Stimulated activated naive B cell treated with anti-CD40 and anti-IgM and Interleukin-4, amounts not matched to agents 10 μg/mL and 1 μg/mL and 100 μg/mL, for 72 hours (primary cell): ENCODE measurements at regions not wholly inside any gene's neighbourhood (a gene's known extent, or its start where the extent isn't known, plus 50 kb on each side); places are given as distances from the start of the nearest gene placed in this dataset.
"Not testable (repeated sequence)": the region's sequence is repeated elsewhere in the genome, so short reads cannot be mapped to it uniquely, and the experiment has no call there.

ENCODE experiments used
- ATAC-seq, 2 donors: fragments of 150-1000 bp; cut with Tn5 transposase; replicated peaks; 2 replicates each; pipeline ENCODE4 v1.10.0; 2021; ENCODE audit warnings: moderate library complexity in 1 of 2
- DNase-seq: peaks from one replicate; pipeline ENCODE4 v3.0.0; 2021
- H3K27ac Mint-ChIP-seq: one replicate; pipeline ENCODE4 v1.8.0; 2022; ENCODE audit warnings: mild to moderate bottlenecking, mixed read lengths
- H3K27me3 Mint-ChIP-seq, 2 donors: one replicate each; pipeline ENCODE4 v1.8.0; 2022; ENCODE audit warnings: mixed read lengths in 2 of 2
- H3K36me3 Mint-ChIP-seq, 2 donors: one replicate each; pipeline ENCODE4 v1.8.0; 2022; ENCODE audit warnings: mixed read lengths in 2 of 2, mild to moderate bottlenecking in 1 of 2
- H3K4me1 Mint-ChIP-seq, 2 donors: one replicate each; pipeline ENCODE4 v1.8.0; 2022; ENCODE audit warnings: mixed read lengths in 2 of 2, mild to moderate bottlenecking in 1 of 2
- H3K4me3 Mint-ChIP-seq, 2 donors: one replicate each; pipeline ENCODE4 v1.8.0; 2022; ENCODE audit warnings: mild to moderate bottlenecking in 2 of 2, mixed read lengths in 2 of 2, moderate library complexity in 1 of 2
- H3K9me3 Mint-ChIP-seq, 2 donors: one replicate each; pipeline ENCODE4 v1.8.0; 2022; ENCODE audit warnings: mixed read lengths in 2 of 2, mild to moderate bottlenecking in 1 of 2

DNA sequence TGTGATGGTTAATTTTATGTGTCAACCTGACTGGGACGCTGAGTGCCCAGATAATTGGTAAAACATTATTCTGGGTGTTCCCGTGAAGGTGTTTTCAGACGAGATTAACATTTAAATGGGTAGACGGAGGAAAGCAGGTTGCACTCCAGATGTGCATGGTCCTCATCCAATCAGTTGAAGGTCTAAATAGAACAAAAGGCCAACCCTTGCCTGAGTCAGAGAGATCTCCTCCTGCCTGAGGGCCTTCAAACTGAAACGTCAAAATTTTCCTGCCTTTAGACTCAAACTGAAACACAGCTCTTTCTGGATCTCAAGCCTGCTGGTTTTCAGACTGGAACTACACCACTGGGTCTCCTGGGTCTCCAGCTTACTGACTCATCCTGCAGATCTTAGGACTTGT, 73.5 kb downstream of the NPIPA8 start:
- not testable (repeated sequence) for H3K9me3 Mint-ChIP-seq, H3K4me3 Mint-ChIP-seq, H3K36me3 Mint-ChIP-seq, ATAC-seq, H3K27ac Mint-ChIP-seq, H3K27me3 Mint-ChIP-seq, H3K4me1 Mint-ChIP-seq, DNase-seq

DNA sequence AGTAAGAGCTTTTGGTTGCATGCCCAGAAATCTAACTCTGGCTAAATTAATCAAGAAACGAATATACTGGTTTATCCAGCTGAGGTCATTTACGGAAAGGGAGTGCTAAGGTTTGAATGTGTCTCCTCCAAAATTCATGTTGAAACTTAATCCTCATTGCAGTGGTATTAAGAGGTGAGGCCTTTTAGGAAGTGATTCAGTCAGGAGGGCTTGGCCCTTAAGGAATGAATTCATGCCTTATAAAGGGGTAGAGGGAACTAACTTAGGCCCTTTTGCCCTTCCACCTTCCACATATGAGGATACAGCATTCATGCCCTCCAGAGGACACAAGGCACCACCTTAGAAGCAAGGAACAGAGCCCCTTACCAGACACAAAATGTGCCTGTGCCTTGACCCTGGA, 74.7 kb downstream of the NPIPA8 start:
- not testable (repeated sequence) for DNase-seq, H3K4me3 Mint-ChIP-seq, ATAC-seq, H3K9me3 Mint-ChIP-seq, H3K27me3 Mint-ChIP-seq, H3K4me1 Mint-ChIP-seq, H3K36me3 Mint-ChIP-seq, H3K27ac Mint-ChIP-seq

DNA sequence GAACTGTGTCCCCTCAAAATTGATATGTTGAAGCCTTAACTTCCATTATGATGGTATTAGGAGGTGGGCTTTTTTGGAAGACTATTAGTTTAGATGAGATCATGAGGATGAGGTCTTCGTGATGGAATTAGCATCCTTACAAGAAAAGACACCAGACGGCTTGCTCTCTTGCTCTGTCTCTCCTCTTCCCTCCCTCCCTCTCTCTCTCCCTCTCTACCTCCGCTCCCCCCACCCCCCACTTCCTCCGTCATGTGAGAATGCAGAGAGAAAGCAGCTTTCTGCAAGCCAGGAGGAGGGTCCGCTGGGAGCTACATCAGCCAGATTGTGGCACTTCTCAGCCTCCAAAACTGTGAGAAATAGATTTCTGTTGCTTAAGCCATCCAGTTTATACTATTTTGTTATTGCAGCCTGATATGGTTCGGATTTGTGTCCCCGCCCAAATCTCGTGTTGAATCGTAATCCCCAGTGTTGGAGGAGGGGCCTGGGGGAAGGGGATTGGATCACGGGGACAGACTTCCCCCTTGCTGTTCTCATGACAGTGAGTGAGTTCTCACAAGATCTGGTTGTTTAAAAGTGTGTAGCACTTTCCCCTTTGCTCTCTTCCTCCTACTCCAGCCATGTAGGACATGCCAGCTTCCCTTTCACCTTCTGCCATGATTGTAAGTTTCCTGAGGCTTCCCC, 76.9 kb downstream of the NPIPA8 start:
- not testable (repeated sequence) for H3K4me1 Mint-ChIP-seq, H3K27me3 Mint-ChIP-seq, DNase-seq, ATAC-seq, H3K4me3 Mint-ChIP-seq, H3K36me3 Mint-ChIP-seq, H3K27ac Mint-ChIP-seq, H3K9me3 Mint-ChIP-seq

DNA sequence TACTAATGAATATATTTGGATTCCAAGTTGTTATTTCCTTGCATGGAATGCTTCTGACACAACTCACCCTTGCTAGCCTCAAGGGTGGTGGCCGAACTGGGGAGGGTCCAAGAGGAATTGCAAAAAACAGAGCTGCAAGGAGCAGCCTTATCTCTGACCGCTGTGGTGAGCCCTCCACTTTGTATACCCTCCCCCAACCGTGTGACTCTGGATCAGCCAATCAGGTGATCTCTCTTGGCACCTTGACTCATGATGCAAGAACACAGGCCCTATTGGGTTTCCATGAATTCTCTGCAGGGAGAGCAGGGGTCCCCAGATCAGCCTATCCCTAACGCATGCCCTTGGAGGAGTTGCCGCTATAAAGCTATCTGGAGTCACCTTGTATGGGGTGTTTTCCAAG, 83.6 kb downstream of the NPIPA8 start:
- H3K27me3 Mint-ChIP-seq, H3K36me3 Mint-ChIP-seq, H3K4me1 Mint-ChIP-seq, ATAC-seq, DNase-seq, H3K27ac Mint-ChIP-seq, H3K9me3 Mint-ChIP-seq, H3K4me3 Mint-ChIP-seq: not testable (repeated sequence)

DNA sequence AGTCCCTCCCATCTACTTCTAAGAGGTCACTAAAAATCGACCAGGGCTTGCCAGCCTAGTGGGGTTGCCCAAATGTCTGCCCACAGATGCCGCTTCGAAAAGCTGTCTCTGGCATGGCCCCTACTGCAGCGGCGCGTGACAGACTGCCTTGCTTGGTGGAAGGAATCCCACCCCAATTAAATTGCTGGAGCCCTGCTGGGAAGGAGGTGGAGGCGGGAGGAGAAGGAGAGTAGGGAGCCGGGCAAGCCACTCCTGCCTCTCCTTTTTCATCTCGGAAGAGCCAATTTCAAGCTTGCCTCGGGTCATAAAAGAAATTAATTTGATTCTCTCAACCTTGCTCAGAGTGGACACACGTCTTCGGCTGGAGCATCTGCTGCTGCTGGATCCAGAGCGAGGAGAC, 106.0 kb downstream of the NPIPA8 start:
- H3K4me1 Mint-ChIP-seq, H3K27me3 Mint-ChIP-seq, ATAC-seq, H3K4me3 Mint-ChIP-seq, H3K27ac Mint-ChIP-seq, DNase-seq, H3K36me3 Mint-ChIP-seq, H3K9me3 Mint-ChIP-seq: not testable (repeated sequence)

DNA sequence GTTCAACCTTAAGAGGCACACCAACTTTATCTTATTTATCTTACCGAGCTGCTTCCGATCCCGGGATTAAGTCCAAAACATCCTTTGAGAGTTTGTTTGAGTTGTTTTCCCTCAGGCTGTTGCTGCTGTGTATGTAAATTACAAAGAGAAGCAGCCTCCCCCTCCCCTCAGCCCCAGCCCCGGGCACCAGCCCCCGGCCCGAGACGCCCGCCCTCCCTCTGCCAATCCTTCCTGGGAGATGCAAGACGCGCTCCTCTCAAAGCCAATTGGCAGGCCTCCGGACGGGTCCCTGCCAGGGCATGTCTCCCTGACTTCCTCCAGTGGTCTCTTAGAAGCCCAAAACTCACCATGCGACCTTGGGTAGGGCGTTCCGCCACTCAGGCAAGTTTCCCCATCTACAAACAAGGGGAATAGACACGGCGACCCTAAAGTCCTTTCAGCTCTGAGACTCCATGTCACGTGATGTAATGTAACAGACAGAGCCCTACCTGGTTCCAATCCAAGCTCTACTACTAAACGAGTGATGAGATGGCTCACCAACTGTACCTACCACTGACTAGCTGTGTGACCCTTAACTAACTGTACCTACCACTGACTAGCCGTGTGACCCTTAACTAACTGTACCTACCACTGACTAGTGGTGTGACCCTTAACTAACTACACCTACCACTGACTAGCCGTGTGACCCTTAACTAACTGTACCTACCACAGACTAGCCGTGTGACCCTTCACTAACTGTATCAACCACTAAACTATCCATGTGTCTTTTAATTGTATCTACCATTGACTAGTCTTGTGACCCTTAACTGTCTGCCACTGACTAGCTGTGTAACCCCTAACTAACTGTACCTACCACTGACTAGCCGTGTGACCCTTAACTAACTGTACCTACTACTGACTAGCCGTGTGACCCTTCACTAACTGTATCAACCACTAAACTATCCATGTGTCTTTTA, 114.2 kb downstream of the NPIPA8 start:
- not testable (repeated sequence) for DNase-seq, H3K4me1 Mint-ChIP-seq, H3K27me3 Mint-ChIP-seq, H3K9me3 Mint-ChIP-seq, H3K27ac Mint-ChIP-seq, H3K4me3 Mint-ChIP-seq, H3K36me3 Mint-ChIP-seq, ATAC-seq

DNA sequence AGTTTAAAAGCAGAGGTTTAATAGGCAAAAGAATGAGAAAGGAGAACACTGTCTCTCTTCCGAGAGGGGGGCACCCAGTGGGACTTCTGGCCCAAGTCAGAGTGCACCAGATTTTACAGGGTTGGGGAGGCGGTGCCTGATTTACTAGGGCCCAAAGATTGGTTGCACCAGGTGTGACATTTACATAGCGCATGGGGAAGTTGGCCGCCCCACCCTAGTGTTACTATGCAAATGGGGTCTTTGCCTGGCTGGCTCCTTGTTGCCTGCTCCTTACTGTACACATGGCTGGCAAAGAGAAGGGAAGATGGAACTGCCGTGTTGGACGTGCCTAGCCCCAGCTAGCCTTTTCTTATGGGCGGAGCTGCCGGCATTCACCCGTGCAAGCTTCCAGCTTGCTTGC, 118.8 kb downstream of the NPIPA8 start:
- not testable (repeated sequence) for H3K27me3 Mint-ChIP-seq, H3K4me1 Mint-ChIP-seq, H3K4me3 Mint-ChIP-seq

DNA sequence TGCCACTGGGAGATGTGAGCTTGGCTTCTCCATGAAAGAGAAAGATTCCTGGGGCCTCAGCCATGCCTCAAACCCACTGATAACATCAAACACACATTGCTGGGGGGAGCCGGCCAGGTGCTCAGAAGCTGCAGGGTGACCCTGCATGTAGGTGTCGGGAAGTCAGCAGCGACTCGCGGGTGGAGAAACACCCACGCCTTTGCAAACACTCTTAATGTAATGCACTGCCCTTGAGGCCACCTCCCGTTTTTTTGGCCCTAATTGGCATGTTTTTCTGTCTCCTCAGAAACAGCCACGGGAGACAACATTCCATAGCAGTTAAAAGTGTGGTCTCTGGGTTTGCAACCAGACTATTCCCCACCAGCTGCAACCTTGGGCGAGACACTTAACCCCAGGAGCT, 119.7 kb downstream of the NPIPA8 start:
- not testable (repeated sequence) for H3K36me3 Mint-ChIP-seq, H3K4me1 Mint-ChIP-seq, DNase-seq, H3K4me3 Mint-ChIP-seq, H3K27ac Mint-ChIP-seq, H3K27me3 Mint-ChIP-seq, ATAC-seq, H3K9me3 Mint-ChIP-seq

More for the DNA sequence above, 118.8 kb downstream of the NPIPA8 start:
- H3K9me3 Mint-ChIP-seq, H3K36me3 Mint-ChIP-seq, DNase-seq, H3K27ac Mint-ChIP-seq, ATAC-seq: not testable (repeated sequence)

DNA sequence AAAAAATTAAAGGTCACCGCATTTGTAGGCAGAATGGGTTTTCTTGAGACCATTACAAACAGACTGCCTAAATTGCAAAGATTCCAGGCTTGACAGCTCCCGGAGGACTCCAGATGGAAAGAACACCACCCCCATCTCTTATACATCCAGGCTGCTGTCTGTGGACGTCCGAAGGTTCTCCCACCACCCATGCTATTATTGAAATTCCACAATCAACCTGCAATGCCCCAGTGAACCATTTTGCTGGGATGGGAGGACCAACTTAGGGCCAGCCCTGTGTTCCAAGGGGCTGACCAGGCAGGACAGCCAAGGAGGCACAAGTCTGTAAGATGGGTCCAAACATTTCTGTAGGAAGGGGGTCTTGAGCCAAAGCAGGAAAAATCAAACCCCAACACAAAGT, 122.7 kb downstream of the NPIPA8 start:
- H3K27ac Mint-ChIP-seq, H3K27me3 Mint-ChIP-seq, ATAC-seq: not testable (repeated sequence)

DNA sequence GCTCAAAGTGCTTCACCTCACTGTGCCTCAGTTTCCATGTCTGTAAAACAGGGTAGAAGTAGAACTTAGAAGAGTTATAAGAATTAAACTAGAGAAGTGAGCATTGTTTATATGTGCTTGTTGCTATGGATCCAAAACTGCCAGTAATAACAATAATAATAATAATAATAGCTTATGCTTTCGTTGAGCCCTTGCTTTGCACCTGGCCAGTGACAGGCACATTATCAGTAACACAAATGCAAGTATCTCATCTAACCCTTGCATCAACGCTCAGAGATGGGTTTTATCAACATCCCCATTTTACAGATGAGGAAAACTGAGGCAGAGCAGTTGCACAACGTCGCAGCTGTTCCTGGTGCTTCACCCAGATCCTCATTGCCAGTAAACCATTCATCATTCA, 125.0 kb downstream of the NPIPA8 start:
- DNase-seq, H3K4me3 Mint-ChIP-seq, ATAC-seq, H3K9me3 Mint-ChIP-seq, H3K27me3 Mint-ChIP-seq, H3K27ac Mint-ChIP-seq, H3K4me1 Mint-ChIP-seq, H3K36me3 Mint-ChIP-seq: not testable (repeated sequence)

More for the DNA sequence above, 122.7 kb downstream of the NPIPA8 start:
- H3K9me3 Mint-ChIP-seq, H3K4me1 Mint-ChIP-seq, DNase-seq, H3K36me3 Mint-ChIP-seq, H3K4me3 Mint-ChIP-seq: not testable (repeated sequence)

DNA sequence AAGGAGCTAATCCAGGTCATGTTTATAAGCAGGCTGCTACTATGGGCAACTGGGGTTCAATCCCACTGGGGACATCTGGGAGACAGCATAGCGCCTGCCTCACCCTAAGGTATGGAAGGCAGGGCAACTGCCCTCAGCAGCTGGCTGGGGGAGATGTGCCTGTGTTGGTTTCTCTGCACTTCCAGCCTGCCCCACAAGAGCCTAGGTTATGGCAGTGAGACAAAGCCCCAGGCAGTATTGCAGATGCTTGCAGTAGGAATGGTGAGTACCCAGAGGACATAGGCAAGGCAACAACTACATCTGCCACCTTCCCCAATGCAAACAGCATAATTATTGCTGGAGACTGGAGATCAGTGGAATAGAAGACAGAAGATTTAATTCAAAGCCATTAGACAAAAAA, 131.8 kb downstream of the NPIPA8 start:
- not testable (repeated sequence) for H3K9me3 Mint-ChIP-seq, H3K36me3 Mint-ChIP-seq

DNA sequence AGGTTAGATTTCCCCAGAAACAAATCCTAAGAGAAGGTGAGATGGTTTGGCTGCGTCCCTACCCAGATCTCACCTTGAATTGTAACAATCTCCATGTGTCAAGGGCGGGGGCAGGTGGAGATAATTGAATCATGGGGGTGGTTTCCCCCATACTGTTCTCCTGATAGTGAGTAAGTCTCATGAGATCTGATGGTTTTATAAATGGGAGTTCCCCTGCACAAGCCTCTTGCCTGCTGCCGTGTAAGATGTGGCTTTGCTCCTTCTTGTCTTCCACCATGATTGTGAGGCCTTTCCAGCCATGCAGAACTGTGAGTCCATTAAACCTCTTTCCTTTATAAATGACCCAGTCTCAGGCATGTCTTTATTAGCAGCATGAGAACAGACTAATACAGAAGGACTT, 132.2 kb downstream of the NPIPA8 start:
- H3K36me3 Mint-ChIP-seq, DNase-seq, H3K9me3 Mint-ChIP-seq, H3K4me1 Mint-ChIP-seq, H3K4me3 Mint-ChIP-seq, H3K27ac Mint-ChIP-seq, H3K27me3 Mint-ChIP-seq, ATAC-seq: not testable (repeated sequence)

More for the DNA sequence above, 131.8 kb downstream of the NPIPA8 start:
- not testable (repeated sequence) for H3K4me1 Mint-ChIP-seq, H3K27me3 Mint-ChIP-seq, ATAC-seq, DNase-seq, H3K4me3 Mint-ChIP-seq, H3K27ac Mint-ChIP-seq

DNA sequence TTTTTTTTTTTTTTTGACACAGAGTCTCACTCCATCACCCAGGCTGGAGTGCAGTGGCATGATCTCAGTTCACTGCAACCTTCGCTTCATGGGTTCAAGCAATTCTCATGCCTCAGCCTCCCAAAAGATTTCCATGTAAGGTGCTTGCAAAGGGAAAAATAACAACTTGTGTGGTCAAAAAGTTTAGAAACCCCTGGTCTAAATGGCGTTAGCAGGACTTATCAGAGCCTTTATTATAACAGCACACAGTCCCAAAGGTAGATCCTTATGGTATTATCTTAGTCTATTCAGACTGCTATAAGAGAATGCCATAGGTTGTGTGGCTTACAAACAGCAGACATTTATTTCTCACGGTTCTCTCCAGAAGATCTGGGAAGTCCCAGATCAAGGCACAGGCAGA, 135.0 kb downstream of the NPIPA8 start:
- H3K4me1 Mint-ChIP-seq, H3K9me3 Mint-ChIP-seq, ATAC-seq, H3K27me3 Mint-ChIP-seq, H3K36me3 Mint-ChIP-seq, H3K27ac Mint-ChIP-seq, DNase-seq, H3K4me3 Mint-ChIP-seq: not testable (repeated sequence)

DNA sequence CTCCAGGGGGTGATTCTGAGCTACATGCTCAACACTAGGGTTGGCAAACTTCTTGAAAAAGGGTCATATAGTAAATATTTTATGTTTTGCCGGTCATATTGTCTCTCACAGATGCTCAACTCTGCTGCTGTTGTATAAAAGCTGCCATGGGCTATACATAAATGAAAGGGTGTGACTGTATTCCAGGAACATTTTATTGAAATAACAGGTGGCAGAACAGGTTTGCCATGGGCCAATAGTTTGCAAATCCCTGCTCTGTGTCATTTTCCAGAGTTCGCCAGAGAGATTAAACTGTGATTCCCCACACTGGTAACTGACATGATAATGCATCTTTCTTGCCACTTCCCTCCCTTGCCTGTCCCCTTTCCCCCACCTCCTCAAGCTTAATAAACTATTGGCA, 144.1 kb downstream of the NPIPA8 start:
- not testable (repeated sequence) for H3K4me3 Mint-ChIP-seq, H3K27ac Mint-ChIP-seq, H3K4me1 Mint-ChIP-seq, ATAC-seq, H3K9me3 Mint-ChIP-seq, H3K36me3 Mint-ChIP-seq, H3K27me3 Mint-ChIP-seq, DNase-seq

DNA sequence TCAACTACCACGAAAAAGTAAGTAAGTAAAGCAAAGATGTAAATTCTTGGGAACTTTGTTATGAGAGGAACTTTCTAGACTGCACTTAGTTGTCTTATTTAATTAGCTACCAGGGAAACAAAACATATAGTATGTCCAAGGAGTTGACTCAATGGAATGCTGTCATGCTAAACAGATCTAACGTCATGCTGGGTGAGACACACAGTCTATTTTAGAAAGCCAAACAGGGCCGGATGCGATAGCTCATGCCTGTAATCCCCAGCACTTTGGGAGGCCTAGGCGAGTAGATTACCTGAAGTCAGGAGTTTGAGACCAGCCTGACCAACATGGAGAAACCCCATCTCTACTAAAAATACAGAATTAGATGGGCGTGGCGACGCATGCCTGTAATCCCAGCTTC, 146.4 kb downstream of the NPIPA8 start:
- not testable (repeated sequence) for H3K27ac Mint-ChIP-seq, H3K9me3 Mint-ChIP-seq, H3K4me3 Mint-ChIP-seq, ATAC-seq, H3K36me3 Mint-ChIP-seq, H3K27me3 Mint-ChIP-seq, DNase-seq, H3K4me1 Mint-ChIP-seq
